ENCODE measurements at regions not wholly inside any gene's neighbourhood (a gene's known extent, or its start where the extent isn't known, plus 50 kb on each side); places are given as distances from the start of the nearest gene placed in this dataset.
"Not testable (repeated sequence)": the region's sequence is repeated elsewhere in the genome, so short reads cannot be mapped to it uniquely, and the experiment has no call there.

- DNase-seq (ENCODE audit: low read depth) = no peak
These were observed 594.9 kb upstream of the CDH2 start for GRCh38 chr18:28771849-28772248.

- DNase-seq (ENCODE audit: low read depth) = no peak
These were observed 592.1 kb upstream of the CDH2 start for GRCh38 chr18:28768791-28769768.

- peak; percentile 27 for DNase-seq (ENCODE audit: low read depth)
These were observed 590.8 kb upstream of the CDH2 start for GRCh38 chr18:28767727-28768211.

DNA sequence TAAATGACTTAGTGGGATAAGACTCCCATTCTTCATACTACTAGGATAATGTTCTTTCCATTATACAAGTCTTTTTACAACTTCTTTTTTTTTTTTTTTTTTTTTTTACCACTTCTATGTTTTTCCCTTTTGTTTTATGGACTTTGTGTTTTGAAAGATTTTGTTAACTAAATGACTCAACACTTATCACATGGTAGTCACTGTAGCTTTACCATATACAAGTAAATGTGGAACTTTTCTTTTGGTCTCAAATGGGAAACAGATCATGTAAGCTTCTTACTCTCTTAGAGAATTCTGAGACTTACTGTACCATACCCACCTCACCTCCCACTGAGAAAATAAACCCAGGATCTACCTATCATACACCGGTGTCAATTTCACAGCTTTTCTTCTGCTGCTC, 590.3 kb upstream of the CDH2 start:
- no peak for DNase-seq (ENCODE audit: low read depth)

DNA sequence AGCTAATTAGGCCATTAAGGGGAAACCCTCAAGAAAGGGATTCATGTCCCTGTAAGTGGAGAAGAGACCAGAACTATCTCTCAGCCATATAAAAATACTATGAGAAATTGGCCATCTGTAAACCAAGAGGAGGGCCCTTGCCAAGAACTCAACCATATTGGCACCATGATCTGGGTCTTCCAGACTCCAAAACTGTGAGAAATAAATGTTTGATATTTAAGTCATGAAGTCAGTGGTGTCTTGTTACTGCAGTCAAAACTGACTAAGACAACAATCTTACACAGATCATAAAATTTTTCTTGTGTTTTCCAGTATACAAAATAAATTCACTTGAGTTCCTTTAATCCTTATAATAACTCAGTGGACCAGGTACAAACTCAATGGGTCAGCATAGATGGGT, 589.8 kb upstream of the CDH2 start:
- no peak for DNase-seq (ENCODE audit: low read depth)

DNA sequence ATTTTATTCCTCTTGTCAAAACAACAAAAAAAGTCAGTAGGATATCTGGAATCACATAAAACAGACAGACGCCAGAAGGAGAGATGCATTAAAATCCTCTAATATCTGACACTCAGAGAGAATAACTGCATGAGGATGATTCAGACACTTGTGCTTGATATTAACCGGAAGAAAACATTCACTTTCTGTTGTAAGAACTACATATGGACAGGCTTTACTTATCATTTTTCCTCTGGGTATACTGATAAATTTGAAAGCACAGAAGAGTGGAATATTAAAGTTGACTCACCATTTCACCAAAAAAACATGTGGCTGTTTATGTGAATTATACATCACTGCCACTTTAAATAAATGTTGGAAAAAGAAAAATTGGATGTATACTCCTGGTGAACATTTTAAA, 589.1 kb upstream of the CDH2 start:
- DNase-seq (ENCODE audit: low read depth) = no peak

DNA sequence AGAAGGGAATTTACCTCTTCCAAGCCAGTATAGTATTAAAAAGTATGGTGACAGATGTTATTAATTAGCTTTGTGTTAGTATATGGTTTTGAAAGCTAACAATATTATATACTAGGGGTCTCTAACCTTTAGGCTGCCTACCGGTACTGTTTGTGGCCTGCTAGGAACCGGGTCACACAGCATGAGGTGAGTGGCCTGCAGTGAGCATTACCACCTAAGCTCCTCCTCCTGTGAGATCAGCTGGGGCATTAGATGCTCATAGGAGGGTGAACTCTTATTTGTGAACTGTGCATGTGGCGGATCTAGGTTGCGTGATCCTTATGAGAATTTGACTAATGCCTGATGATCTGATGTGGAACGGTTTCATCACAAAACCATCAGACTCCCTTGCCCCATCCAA, 583.4 kb upstream of the CDH2 start:
- DNase-seq (ENCODE audit: low read depth) = no peak

GRCh38 chr18:28757466-28758008, 580.6 kb upstream of the CDH2 start:
- DNase-seq (ENCODE audit: low read depth) = no peak

DNA sequence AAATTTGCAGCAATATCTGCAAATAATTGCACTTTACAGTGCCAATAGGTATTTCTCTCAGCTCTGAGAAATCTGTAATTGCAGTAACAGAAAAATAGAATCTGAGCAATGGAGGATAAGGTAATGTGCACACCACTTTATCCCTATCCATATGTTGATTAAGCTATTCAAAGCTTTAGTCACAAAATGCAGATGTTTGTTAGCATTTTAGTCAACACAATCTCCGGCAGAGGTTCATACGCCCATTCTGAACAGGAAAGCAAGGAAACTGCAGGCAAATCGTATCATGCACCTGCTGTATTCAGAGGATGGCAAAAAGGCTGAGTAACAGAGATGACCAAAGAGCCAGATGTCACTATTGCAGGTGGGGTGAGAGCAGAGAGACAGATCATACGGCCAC, 566.2 kb upstream of the CDH2 start:
- no peak for DNase-seq (ENCODE audit: low read depth)

- no peak for DNase-seq (ENCODE audit: low read depth)
These were observed 563.6 kb upstream of the CDH2 start for GRCh38 chr18:28740575-28740974.

- DNase-seq (ENCODE audit: low read depth) = no peak
These were observed 560.0 kb upstream of the CDH2 start for GRCh38 chr18:28736951-28737350.

- no peak for DNase-seq (ENCODE audit: low read depth)
These were observed 559.3 kb upstream of the CDH2 start for GRCh38 chr18:28736223-28736622.

GRCh38 chr18:28735731-28736130, 558.8 kb upstream of the CDH2 start:
- DNase-seq (ENCODE audit: low read depth) = peak; percentile 48

GRCh38 chr18:28729321-28729720, 552.4 kb upstream of the CDH2 start:
- peak; percentile 38 for DNase-seq (ENCODE audit: low read depth)

- peak; percentile 20 for DNase-seq (ENCODE audit: low read depth)
These were observed 552.0 kb upstream of the CDH2 start for GRCh38 chr18:28728891-28729290.

DNA sequence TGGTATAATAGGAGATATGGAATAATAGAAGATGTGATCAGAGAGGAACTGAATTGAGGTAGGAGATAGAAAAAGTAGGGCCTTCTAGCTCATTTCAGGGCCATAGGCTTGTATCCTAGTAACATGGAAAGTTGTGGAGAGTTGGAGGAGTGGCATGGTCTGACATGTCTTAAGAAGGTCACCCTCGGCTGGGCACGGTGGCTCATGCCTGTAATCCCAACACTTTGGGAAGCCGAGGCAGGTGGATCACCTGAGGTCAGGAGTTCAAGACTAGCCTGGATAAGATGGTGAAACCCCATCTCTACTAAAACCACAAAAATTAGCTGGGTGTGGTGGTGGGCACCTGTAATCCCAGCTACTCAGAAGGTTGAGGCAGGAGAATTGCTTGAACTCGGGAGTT, 550.3 kb upstream of the CDH2 start:
- not testable (repeated sequence) for DNase-seq (ENCODE audit: low read depth)

DNA sequence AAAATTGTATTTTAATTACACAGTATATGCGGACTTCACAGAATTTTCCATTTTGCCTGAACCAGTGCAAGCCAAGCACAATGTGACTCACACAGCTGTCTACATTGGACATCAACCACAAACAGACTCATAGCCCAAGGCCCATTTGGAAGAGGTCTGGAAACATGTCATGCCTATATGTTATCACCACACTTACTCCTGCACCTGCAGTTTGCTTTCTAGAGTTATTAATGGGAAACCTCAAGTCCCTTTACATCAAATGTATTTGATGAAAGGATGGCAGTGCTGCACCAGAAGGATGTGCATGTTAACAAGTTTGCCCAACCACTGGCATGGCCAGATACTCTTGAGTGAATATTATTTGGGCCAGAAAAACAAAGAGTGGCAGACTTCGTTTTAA, 548.9 kb upstream of the CDH2 start:
- DNase-seq (ENCODE audit: low read depth) = no peak

- DNase-seq (ENCODE audit: low read depth) = no peak
These were observed 546.6 kb upstream of the CDH2 start for GRCh38 chr18:28723506-28723905.

- no peak for DNase-seq (ENCODE audit: low read depth)
These were observed 541.8 kb upstream of the CDH2 start for GRCh38 chr18:28718696-28719095.

GRCh38 chr18:28716338-28716737, 539.4 kb upstream of the CDH2 start:
- DNase-seq (ENCODE audit: low read depth) = no peak

DNA sequence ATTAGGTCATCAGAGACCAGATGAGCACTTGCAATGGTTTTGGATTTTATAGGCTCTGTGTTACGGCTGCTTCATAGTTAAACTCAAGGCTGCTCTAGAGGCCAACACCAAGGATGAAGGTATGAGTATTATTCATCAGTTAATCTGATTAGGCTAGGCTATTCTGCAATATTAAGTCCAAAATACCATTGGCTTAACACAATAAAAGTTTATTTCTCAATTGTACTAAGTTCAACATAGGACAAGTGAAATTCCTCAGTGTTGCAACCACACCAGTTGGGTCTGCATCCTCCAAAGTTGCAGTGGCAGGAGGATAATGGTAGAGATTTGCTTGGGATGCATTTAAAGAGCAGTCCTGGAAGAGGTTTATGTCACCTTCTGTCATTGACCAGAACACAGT, 538.3 kb upstream of the CDH2 start:
- no peak for DNase-seq (ENCODE audit: low read depth)

- no peak for DNase-seq (ENCODE audit: low read depth)
These were observed 537.6 kb upstream of the CDH2 start for GRCh38 chr18:28714498-28714897.

- no peak for DNase-seq (ENCODE audit: low read depth)
These were observed 536.0 kb upstream of the CDH2 start for GRCh38 chr18:28712796-28713425.

Measured in HS-27A (cell line).